Hematopoietic multipotent progenitor cell treated with erythropoietin and hydrocortisone succinate and interleukin-3 and kit ligand, for 8 days (in vitro differentiated cells): ENCODE measurements at regions not wholly inside any gene's neighbourhood (a gene's known extent, or its start where the extent isn't known, plus 50 kb on each side); places are given as distances from the start of the nearest gene placed in this dataset.

Experiments used
- DNase-seq: peaks from one replicate; pipeline ENCODE4 v3.0.0-alpha.2; 2015

- no peak for DNase-seq
Measured at GRCh38 chr15:31842532-31843195, 187.7 kb upstream of the CHRNA7 start.

- DNase-seq: no peak
Measured at GRCh38 chr15:31843426-31844055, 186.8 kb upstream of the CHRNA7 start.

- DNase-seq: no peak
Measured at GRCh38 chr15:31845791-31846190, 184.5 kb upstream of the CHRNA7 start.

- DNase-seq: no peak
Measured at GRCh38 chr15:31847961-31848360, 182.4 kb upstream of the CHRNA7 start.

- no peak for DNase-seq
Measured at GRCh38 chr15:31848621-31849020, 181.7 kb upstream of the CHRNA7 start.

- DNase-seq: no peak
Measured at GRCh38 chr15:31852933-31853799, 177.1 kb upstream of the CHRNA7 start.

GRCh38 chr15:31856581-31856980, 173.7 kb upstream of the CHRNA7 start:
- no peak for DNase-seq

- DNase-seq: no peak
Measured at GRCh38 chr15:31857194-31857593, 173.1 kb upstream of the CHRNA7 start.

- DNase-seq: no peak
Measured at GRCh38 chr15:31858026-31858425, 172.3 kb upstream of the CHRNA7 start.

- no peak for DNase-seq
Measured at GRCh38 chr15:31866248-31866647, 164.1 kb upstream of the CHRNA7 start.

- peak; percentile 61 for DNase-seq
Measured at GRCh38 chr15:31867536-31868442, 162.5 kb upstream of the CHRNA7 start.

- DNase-seq: no peak
Measured at GRCh38 chr15:31869686-31870307, 160.5 kb upstream of the CHRNA7 start.

GRCh38 chr15:31870328-31871165, 159.8 kb upstream of the CHRNA7 start, which contains the start of gene OTUD7A:
Gene OTUD7A (minus strand): TSS chr15:31870673.
- DNase-seq: peak; percentile 76

GRCh38 chr15:31871166-31871886, 159.0 kb upstream of the CHRNA7 start:
- DNase-seq: no peak

- no peak for DNase-seq
Measured at GRCh38 chr15:31871887-31872281, 158.4 kb upstream of the CHRNA7 start.

GRCh38 chr15:31887246-31887645, 143.1 kb upstream of the CHRNA7 start:
- DNase-seq: no peak

GRCh38 chr15:31892513-31892912, 137.8 kb upstream of the CHRNA7 start:
- no peak for DNase-seq

GRCh38 chr15:31893780-31894179, 136.5 kb upstream of the CHRNA7 start:
- no peak for DNase-seq

GRCh38 chr15:31897746-31898145, 132.6 kb upstream of the CHRNA7 start:
- no peak for DNase-seq

- DNase-seq: no peak
Measured at GRCh38 chr15:31901501-31901900, 128.8 kb upstream of the CHRNA7 start.

GRCh38 chr15:31905054-31905453, 125.3 kb upstream of the CHRNA7 start:
- no peak for DNase-seq
